Ascending aorta (tissue), 2 donors: ENCODE measurements at regions not wholly inside any gene's neighbourhood (a gene's known extent, or its start where the extent isn't known, plus 50 kb on each side); places are given as distances from the start of the nearest gene placed in this dataset.
"Not testable (repeated sequence)": the region's sequence is repeated elsewhere in the genome, so short reads cannot be mapped to it uniquely, and the experiment has no call there.

Experiments
- DNase-seq, 2 donors: peaks; one replicate each; pipeline ENCODE4 v3.0.0-alpha.2; 2019; ENCODE audit warnings: low spot score in 2 of 2
- H3K27ac ChIP-seq, 2 donors: fragments of 200-600 bp; sonication (generic); one replicate each; pipeline ENCODE4 v1.5.1; 2016 to 2017; ENCODE audit warnings: mild to moderate bottlenecking in 1 of 2
- H3K27me3 ChIP-seq: fragments of 200-600 bp; sonication (generic); one replicate; pipeline ENCODE4 v1.5.1; 2017
- H3K36me3 ChIP-seq, 2 donors: fragments of 200-600 bp; sonication (generic); one replicate each; pipeline ENCODE4 v1.5.1; 2016
- H3K4me1 ChIP-seq, 2 donors: fragments of 200-600 bp; sonication (generic); one replicate each; pipeline ENCODE4 v1.5.1; 2016 to 2017; ENCODE audit warnings: mild to moderate bottlenecking in 1 of 2
- H3K4me3 ChIP-seq, 2 donors: fragments of 200-600 bp; sonication (generic); one replicate each; pipeline ENCODE4 v1.5.1; 2016 to 2017; ENCODE audit warnings: mild to moderate bottlenecking in 1 of 2
- H3K9me3 ChIP-seq, 2 donors: fragments of 200-600 bp; sonication (generic); one replicate each; pipeline ENCODE4 v1.5.1; 2016
- intact Hi-C: fragments of 100-400 bp; cut with DNase I; formaldehyde crosslinking; loops from one replicate; pipeline ENCODE4 v1.15.1; 2023
- TF ChIP-seq, protein P1 (sequence below), 3 experiments: fragments of 200-600 bp in 2 of 3; fragments of 450-650 bp in 1 of 3; sonication (generic) in 2 of 3; IDR thresholded peaks; one replicate each; pipeline ENCODE4 v1.5.1; 2016 to 2019; ENCODE audit warnings: antibody characterized with exemption in 3 of 3, mild to moderate bottlenecking in 1 of 3, moderate library complexity in 1 of 3

DNA sequence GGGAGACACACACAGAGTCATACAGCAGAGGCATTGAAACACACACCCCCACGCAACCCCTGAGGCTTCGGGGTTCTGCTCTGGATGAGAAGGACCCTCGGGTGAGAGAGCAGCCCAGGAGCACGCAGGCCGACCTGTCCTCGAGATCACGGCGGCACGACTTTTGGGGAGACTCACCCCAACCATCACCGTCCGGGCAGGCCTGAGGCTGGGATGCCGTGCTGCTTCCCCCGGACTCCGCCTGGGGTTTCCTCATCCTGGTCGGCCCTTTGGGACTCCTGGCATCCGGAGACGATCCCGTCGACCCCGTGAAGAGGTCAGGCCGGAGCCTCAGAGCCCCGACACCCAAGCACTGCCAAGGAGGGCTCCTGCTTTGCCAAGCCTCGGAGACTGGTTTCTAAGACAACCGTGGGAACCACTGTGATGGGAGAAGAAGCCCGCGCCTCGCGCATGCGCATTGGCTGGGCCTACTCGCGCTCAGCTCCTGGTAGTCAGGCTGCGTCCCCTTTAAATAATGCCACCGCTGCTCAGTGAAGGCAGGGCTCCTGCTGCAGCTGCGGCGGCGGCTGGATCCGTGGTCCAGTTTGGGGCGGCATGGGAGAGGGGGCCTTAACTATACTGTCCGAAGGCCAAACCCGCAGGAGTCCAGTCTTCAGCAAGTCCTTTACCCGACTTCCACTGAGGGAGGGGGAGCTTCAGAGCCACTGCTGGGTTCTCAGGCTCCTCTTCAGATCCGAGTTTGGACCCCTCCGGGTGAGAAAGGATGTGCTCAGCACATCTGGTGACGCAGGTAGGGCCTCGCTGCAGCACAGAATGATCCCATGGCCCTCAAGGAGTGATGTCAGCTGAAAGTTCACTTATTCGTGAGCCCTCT, 171.4 kb upstream of the ZNF337 start:
- H3K4me3 ChIP-seq = peak overlapping the region; percentile 44 to 67
- H3K36me3 ChIP-seq = no peaks in the 10 kb centered on the region
- H3K9me3 ChIP-seq = no peaks in the 10 kb centered on the region
- H3K27ac ChIP-seq = no peak overlapping the region
- DNase-seq = peak in 1 of 2 donors; percentile 88
- no peaks in the 10 kb centered on the region for H3K27me3 ChIP-seq
- TF ChIP-seq, protein P1, sequence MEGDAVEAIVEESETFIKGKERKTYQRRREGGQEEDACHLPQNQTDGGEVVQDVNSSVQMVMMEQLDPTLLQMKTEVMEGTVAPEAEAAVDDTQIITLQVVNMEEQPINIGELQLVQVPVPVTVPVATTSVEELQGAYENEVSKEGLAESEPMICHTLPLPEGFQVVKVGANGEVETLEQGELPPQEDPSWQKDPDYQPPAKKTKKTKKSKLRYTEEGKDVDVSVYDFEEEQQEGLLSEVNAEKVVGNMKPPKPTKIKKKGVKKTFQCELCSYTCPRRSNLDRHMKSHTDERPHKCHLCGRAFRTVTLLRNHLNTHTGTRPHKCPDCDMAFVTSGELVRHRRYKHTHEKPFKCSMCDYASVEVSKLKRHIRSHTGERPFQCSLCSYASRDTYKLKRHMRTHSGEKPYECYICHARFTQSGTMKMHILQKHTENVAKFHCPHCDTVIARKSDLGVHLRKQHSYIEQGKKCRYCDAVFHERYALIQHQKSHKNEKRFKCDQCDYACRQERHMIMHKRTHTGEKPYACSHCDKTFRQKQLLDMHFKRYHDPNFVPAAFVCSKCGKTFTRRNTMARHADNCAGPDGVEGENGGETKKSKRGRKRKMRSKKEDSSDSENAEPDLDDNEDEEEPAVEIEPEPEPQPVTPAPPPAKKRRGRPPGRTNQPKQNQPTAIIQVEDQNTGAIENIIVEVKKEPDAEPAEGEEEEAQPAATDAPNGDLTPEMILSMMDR (IDR thresholded peaks at IDR 0.05) = peak in 1 of 3 experiments; percentile 13
- intact Hi-C loops = loop anchor here (5.0 kb wide), 1 partner anchor 246 kb away; the partner anchor contains the start of gene NANP
- H3K4me1 ChIP-seq = peaks cover 0 to 6% of the 10 kb centered on the region in 2 donors

DNA sequence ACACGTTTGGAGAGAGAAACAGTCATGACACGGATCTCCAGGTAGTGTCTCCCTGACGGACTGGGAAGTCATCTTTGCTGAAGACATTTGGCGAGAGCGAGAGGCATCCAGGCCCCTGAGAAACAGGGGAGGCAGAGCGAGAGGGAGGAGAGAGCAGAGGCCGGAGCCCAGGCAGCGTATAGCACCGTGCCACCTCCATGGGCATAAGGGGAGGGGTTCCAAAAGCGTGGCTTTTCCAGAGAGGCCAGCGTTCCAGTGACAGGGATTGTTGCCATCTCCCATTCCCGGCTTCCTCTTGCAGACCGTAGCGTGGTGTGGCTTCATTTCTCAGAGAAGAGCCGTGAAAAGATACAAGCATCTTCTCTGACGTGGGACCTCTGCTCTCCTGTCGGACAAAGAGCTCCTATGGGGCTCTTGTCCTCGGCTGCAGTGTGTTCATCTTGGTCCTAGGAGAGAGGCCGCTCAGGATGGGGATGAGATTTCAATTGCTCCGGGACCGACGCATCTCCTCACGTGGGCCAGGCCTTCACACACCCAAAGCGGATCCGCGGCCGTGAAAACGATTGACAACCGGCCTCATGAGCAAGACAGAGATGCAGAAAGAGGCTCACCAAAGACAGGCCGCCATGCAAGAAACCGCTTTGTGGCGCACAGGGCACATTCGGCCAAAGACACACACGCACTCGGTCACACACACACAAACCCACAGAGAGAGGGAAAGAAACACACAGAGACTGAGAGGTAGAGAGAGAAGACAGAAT, 170.5 kb upstream of the ZNF337 start:
- not testable (repeated sequence) for H3K4me3 ChIP-seq, DNase-seq, H3K27me3 ChIP-seq, H3K36me3 ChIP-seq, H3K9me3 ChIP-seq, H3K27ac ChIP-seq, H3K4me1 ChIP-seq
- intact Hi-C loops = loop anchor here (5.0 kb wide), 1 partner anchor 245 kb away; the partner anchor contains the start of gene NANP

DNA sequence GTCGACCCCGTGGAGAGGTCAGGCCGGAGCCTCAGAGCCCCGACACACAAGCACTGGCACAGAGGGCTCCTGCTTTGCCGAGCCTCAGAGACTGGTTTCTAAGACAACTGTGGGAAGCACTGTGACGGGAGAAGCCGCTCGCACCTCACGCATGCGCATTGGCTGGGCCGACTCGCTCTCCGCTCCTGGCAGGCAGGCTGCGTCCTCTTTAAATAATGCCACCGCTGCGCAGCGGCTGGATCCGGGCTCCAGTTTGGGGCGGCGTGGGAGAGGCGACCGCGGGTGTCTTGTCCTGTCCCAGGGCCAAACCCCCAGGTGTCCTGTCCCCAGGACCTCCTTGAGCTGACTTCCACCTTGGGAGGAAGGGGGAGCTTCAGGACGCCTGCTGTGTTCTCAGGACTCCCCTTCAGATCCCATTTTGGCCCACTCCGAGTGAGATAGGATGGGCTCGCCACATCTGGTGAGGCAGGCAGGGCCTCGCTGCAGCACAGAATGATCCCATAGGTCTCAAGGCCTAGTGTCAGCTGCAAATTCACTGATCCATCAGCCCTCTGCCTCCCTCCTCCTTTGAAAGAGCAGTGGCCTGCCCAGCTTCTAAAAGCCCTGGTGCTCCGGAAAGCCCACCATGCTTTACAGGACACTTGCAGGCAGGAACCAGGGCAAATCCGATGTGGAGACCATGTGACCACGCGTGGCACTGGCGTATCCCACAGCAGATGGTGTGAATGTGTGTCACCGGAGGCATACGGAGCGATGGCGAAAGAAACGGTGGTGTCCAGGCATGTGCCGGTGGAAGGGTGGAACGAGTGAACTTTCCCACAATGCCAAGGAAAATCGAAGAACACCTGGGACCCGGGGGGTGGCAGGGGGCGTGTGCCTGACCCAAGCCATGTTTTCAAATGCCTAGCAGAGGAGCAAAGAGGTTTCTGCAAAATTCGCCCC, 169.3 kb upstream of the ZNF337 start:
- TF ChIP-seq, protein P1 (IDR thresholded peaks at IDR 0.05) = no peak
- H3K4me1 ChIP-seq = peaks cover 9 to 19% of the 10 kb centered on the region in 2 donors
- H3K9me3 ChIP-seq = no peaks in the 10 kb centered on the region
- intact Hi-C loops = loop anchor here (5.0 kb wide), 1 partner anchor 244 kb away; the partner anchor contains the start of gene NANP
- no peaks in the 10 kb centered on the region for H3K27me3 ChIP-seq
- peak overlapping the region; percentile 29 to 62 for H3K4me3 ChIP-seq
- peak in 1 of 2 donors; percentile 87 for DNase-seq
- H3K27ac ChIP-seq = no peak overlapping the region
- H3K36me3 ChIP-seq = no peaks in the 10 kb centered on the region

DNA sequence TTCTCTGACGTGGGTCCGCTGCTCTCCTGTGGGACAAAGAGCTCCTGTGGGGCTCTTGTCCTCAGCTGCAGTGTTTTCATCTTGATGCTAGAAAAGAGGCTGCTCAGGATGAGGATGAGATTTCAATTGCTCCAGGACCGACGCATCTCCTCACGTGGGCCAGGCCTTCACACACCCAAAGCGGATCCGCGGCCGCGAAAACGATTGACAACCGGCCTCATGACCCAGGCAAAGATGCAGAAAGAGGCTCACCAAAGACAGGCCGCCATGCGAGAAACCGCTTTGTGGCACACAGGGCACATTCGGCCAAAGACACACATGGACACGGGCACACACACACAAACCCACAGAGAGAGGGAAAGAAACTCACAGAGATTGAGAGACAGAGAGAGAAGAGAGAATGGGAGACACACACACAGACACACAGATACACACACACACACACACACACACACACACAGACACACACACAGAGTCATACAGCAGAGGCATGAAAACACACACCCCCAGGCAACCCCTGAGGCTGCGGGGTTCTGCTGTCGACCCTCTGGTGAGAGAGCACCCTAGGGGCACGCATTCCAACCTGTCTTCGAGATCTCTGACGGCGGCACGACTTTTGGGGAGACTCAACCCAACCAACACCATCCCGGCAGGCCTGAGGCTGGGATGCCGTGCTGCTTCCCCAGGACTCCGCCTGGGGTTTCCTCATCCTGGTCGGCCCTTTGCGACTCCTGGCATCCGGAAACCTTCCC, 168.5 kb upstream of the ZNF337 start:
- Histone ChIP-seq H3K4me3 (peak overlapping the region; percentile 29 to 62), H3K4me1 (peaks cover 9 to 23% of the 10 kb centered on the region in 2 donors)
- not testable (repeated sequence) for DNase-seq, H3K36me3 ChIP-seq, H3K27ac ChIP-seq, H3K9me3 ChIP-seq, H3K27me3 ChIP-seq
- intact Hi-C loops = loop anchor here (5.0 kb wide), 1 partner anchor 243 kb away; the partner anchor contains the start of gene NANP

DNA sequence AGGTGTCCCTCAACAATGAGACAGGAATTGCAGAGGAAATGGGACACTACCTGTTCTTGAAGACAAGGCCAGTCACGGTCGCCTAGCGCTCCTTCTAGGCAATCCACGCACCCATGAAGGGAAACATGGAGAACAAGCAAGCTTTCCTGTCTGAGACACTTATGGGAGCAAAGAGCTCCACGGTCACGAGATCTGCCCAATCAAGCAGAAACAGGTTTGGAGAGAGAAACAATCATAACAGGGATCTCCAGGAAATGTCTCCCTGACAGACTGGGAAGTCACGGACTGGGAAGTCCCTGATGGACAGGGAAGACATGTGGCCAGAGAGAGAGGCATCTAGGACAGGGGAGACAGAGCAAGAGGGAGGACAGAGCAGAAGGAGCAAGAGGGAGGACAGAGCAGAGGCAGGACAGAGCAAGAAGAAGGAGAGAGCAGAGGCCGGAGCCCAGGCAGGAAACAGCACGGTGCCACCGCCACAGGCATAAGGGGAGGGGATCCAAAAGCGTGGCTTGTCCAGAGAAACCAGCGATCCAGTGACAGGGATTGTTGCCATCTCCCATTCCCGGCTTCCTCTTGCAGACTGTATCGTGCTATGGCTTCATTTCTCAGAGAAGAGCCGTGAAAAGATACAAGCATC, 167.8 kb upstream of the ZNF337 start:
- Histone ChIP-seq H3K36me3 (no peaks in the 10 kb centered on the region), H3K4me1 (peaks cover 9 to 25% of the 10 kb centered on the region in 2 donors), H3K4me3 (no peak overlapping the region), H3K9me3 (no peaks in the 10 kb centered on the region), H3K27me3 (no peaks in the 10 kb centered on the region), H3K27ac (no peak overlapping the region)
- no peak for DNase-seq
- intact Hi-C loops = no loop called here
- TF ChIP-seq, protein P1 (IDR thresholded peaks at IDR 0.05) = no peak
